OCI-LY7 (cell line): ENCODE measurements at regions not wholly inside any gene's neighbourhood (a gene's known extent, or its start where the extent isn't known, plus 50 kb on each side); places are given as distances from the start of the nearest gene placed in this dataset.

Source experiments
- BruUV-seq: library from RNA; stranded (reverse); fragments of 400-500 nt; replicated peaks from 2 replicates; lab custom pipeline; 2021; lab: Mats Ljungman, UMichigan
- CTCF ChIA-PET: fragments of 300-600 bp; sonication (Branson Sonifier 250); formaldehyde crosslinking; loops from one replicate; lab custom pipeline; 2022; ENCODE audit warnings: antibody characterized with exemption; ENCODE audit not compliant: unreplicated experiment; lab: Charles Lee
- POLR2A ChIA-PET: fragments of 300-600 bp; sonication (Branson Sonifier 250); formaldehyde crosslinking; loops from one replicate; lab custom pipeline; 2022; ENCODE audit warnings: antibody characterized with exemption; lab: Charles Lee
- DNase-seq: peaks from one replicate; pipeline ENCODE4 v3.0.0-alpha.2; 2015; ENCODE audit warnings: low spot score
- H2AFZ ChIP-seq: fragments of 200-600 bp; sonication (generic), shearing (Covaris generic); 2 replicates; pipeline ENCODE4 v1.6.1; 2014; ENCODE audit warnings: mild to moderate bottlenecking, antibody characterized with exemption, low read length, moderate library complexity
- H3K27ac ChIP-seq: fragments of 200-600 bp; sonication (generic); 2 replicates; pipeline ENCODE4 v1.5.1; 2014; ENCODE audit warnings: mixed run types, low read depth, mild to moderate bottlenecking, moderate library complexity, low read length, inconsistent platforms; ENCODE audit not compliant: poor library complexity, severe bottlenecking
- H3K36me3 ChIP-seq: fragments of 200-600 bp; sonication (generic); 2 replicates; pipeline ENCODE4 v1.6.1; 2014; ENCODE audit warnings: mild to moderate bottlenecking, antibody characterized with exemption, low read length, moderate library complexity, mixed read lengths; ENCODE audit not compliant: insufficient read depth
- H3K4me1 ChIP-seq: fragments of 200-600 bp; sonication (generic); 2 replicates; pipeline ENCODE4 v1.5.1; 2014; ENCODE audit warnings: mild to moderate bottlenecking, low read length; ENCODE audit not compliant: insufficient read depth, poor library complexity, severe bottlenecking
- H3K4me2 ChIP-seq: fragments of 200-600 bp; sonication (generic); 2 replicates; pipeline ENCODE4 v1.6.1; 2014; ENCODE audit warnings: mild to moderate bottlenecking, low read length
- H3K4me3 ChIP-seq: fragments of 200-600 bp; sonication (generic); 2 replicates; pipeline ENCODE4 v1.5.1; 2014; ENCODE audit warnings: mild to moderate bottlenecking, low read depth, low read length; ENCODE audit not compliant: poor library complexity, severe bottlenecking
- H3K79me2 ChIP-seq: fragments of 200-600 bp; sonication (generic); 2 replicates; pipeline ENCODE4 v1.6.1; 2016; ENCODE audit warnings: low read depth, mild to moderate bottlenecking, low read length, moderate library complexity, mixed read lengths; ENCODE audit not compliant: insufficient read depth
- H3K9me2 ChIP-seq: fragments of 200-600 bp; sonication (generic); 2 replicates; pipeline ENCODE4 v1.6.1; 2016; ENCODE audit warnings: mild to moderate bottlenecking, low read length, mixed read lengths; ENCODE audit not compliant: insufficient read depth
- H3K9me3 ChIP-seq: fragments of 200-600 bp; sonication (generic); 2 replicates; pipeline ENCODE4 v1.6.1; 2014; ENCODE audit warnings: mild to moderate bottlenecking, mixed run types, low read length, mixed read lengths
- H4K20me1 ChIP-seq: fragments of 200-600 bp; sonication (generic); 2 replicates; pipeline ENCODE4 v1.6.1; 2014; ENCODE audit warnings: mild to moderate bottlenecking, antibody characterized with exemption, low read length, moderate library complexity, mixed read lengths; ENCODE audit not compliant: insufficient read depth
- EZH2phosphoT487 ChIP-seq: fragments of 200-600 bp; sonication (generic); IDR thresholded peaks from 2 replicates; pipeline ENCODE4 v1.6.1; 2018; ENCODE audit warnings: low read depth, borderline replicate concordance, mild to moderate bottlenecking, mixed run types, antibody characterized with exemption, low read length, moderate library complexity, mixed read lengths
- intact Hi-C: fragments of 100-400 bp; cut with micrococcal nuclease; formaldehyde crosslinking; loops from one replicate; pipeline ENCODE4 v1.10.0; 2022; ENCODE audit not compliant: unreplicated experiment
- TF ChIP-seq, protein P1 (sequence below): fragments of 200-600 bp; sonication (generic); conservative IDR thresholded peaks from 2 replicates; pipeline ENCODE4 v1.5.1; 2014; ENCODE audit warnings: mild to moderate bottlenecking, antibody characterized with exemption, low read length, moderate library complexity, mixed read lengths

GRCh38 chr14:87002776-87003175 is 990.2 kb downstream of the GALC start:
- TF ChIP-seq, protein P1, sequence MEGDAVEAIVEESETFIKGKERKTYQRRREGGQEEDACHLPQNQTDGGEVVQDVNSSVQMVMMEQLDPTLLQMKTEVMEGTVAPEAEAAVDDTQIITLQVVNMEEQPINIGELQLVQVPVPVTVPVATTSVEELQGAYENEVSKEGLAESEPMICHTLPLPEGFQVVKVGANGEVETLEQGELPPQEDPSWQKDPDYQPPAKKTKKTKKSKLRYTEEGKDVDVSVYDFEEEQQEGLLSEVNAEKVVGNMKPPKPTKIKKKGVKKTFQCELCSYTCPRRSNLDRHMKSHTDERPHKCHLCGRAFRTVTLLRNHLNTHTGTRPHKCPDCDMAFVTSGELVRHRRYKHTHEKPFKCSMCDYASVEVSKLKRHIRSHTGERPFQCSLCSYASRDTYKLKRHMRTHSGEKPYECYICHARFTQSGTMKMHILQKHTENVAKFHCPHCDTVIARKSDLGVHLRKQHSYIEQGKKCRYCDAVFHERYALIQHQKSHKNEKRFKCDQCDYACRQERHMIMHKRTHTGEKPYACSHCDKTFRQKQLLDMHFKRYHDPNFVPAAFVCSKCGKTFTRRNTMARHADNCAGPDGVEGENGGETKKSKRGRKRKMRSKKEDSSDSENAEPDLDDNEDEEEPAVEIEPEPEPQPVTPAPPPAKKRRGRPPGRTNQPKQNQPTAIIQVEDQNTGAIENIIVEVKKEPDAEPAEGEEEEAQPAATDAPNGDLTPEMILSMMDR: no peak; the same call in 1 of the 2 replicates
- no peak for TF ChIP-seq EZH2phosphoT487
- ChIA-PET CTCF (no interaction called here), POLR2A (interaction anchor here (0.6 to 1.2 kb wide), 5 partner anchors 11 to 395 kb away, joined by 3 read pairs; no protein-coding TSS in a partner anchor)
- Histone ChIP-seq H3K79me2 (no peaks in the 10 kb centered on the region), H3K27ac (no peak overlapping the region), H3K4me1 (no peaks in the 10 kb centered on the region), H2AFZ (no peak overlapping the region), H4K20me1 (no peaks in the 10 kb centered on the region), H3K36me3 (no peaks in the 10 kb centered on the region), H3K9me2 (no peaks in the 10 kb centered on the region), H3K4me3 (no peak overlapping the region), H3K9me3 (peaks cover 12% of the 10 kb centered on the region), H3K4me2 (no peak overlapping the region)
- no TSS peak for BruUV-seq
- intact Hi-C loops: no loop called here
- DNase-seq: no peak

DNA sequence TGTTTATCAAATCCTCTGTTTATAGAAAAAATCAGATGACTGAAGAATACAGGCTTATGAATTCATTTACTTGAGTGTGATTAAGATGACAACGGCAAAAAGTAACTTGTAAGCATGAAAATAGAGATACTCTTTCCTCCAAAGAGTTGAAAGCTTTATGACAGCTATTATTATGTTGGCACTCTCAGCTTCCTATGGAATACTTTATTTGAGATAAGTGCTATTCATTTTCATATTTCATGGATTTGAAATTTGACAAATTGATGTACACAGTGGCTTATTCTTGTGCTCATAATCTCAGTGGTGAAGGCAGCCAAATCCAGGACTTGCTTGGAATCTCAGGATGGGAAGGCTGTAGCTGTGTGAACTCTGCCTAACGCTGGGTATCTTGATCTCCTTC is 991.6 kb downstream of the GALC start:
- Histone ChIP-seq H3K27ac (no peak overlapping the region), H3K4me1 (no peaks in the 10 kb centered on the region), H3K4me3 (no peak overlapping the region), H4K20me1 (no peaks in the 10 kb centered on the region), H3K4me2 (no peak overlapping the region), H3K36me3 (no peaks in the 10 kb centered on the region), H3K9me2 (no peaks in the 10 kb centered on the region), H3K9me3 (no peaks in the 10 kb centered on the region), H2AFZ (peak overlapping the region; percentile 10; the same call in 1 of the 2 replicates), H3K79me2 (no peaks in the 10 kb centered on the region)
- ChIA-PET POLR2A (interaction anchor here (0.6 to 1.4 kb wide), 4 partner anchors 11 to 711 kb away, joined by 3 to 5 read pairs (median 4); no protein-coding TSS in a partner anchor), CTCF (no interaction called here)
- intact Hi-C loops: no loop called here
- TF ChIP-seq EZH2phosphoT487: no peak
- TF ChIP-seq, protein P1: no peak
- BruUV-seq: no TSS peak
- DNase-seq: no peak

DNA sequence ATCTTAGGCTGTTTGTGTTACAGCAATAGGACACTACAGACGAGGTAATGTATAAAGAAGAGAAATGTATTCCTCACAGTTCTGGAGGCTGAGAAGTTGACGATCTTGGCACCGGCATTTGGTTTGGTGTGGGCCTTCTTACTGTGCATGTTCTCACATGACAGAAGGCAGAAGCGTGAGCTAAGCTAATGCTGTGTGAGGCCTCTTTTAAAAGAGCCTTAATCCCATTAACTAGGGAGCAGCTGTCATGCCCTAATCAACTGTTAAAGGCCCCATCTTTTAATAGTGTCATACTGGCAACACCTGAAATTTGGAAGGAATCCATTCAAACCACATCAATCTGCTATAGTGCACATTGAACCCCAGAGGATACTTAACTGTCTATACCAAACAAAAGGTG is 992.9 kb downstream of the GALC start:
- Histone ChIP-seq H3K27ac (no peak overlapping the region), H3K9me3 (no peaks in the 10 kb centered on the region), H4K20me1 (no peaks in the 10 kb centered on the region), H3K4me3 (no peak overlapping the region), H3K36me3 (no peaks in the 10 kb centered on the region), H3K4me1 (no peaks in the 10 kb centered on the region), H3K9me2 (no peaks in the 10 kb centered on the region), H2AFZ (no peak overlapping the region), H3K4me2 (no peak overlapping the region), H3K79me2 (no peaks in the 10 kb centered on the region)
- DNase-seq: no peak
- TF ChIP-seq, protein P1: no peak
- TF ChIP-seq EZH2phosphoT487: no peak
- no TSS peak for BruUV-seq
- intact Hi-C loops: no loop called here
- CTCF ChIA-PET: interaction anchor here (0.6 kb wide), 1 partner anchor 41 kb away, joined by 3 read pairs; no protein-coding TSS in a partner anchor
- POLR2A ChIA-PET: interaction anchor here (0.8 to 1.4 kb wide), 4 partner anchors 10 to 113 kb away, joined by 3 read pairs; no protein-coding TSS in a partner anchor
